Type B pancreatic cell (in vitro differentiated cells): ENCODE measurements at regions not wholly inside any gene's neighbourhood (a gene's known extent, or its start where the extent isn't known, plus 50 kb on each side); places are given as distances from the start of the nearest gene placed in this dataset.

Source experiments
- DNase-seq: peaks from one replicate; pipeline ENCODE4 v3.0.0; 2021; ENCODE audit warnings: mixed read lengths; ENCODE audit not compliant: unreplicated experiment; ENCODE audit errors: extremely low spot score
- H3K27ac Mint-ChIP-seq: 2 replicates; pipeline ENCODE4 v1.8.0; 2021; ENCODE audit warnings: mild to moderate bottlenecking, mixed read lengths
- H3K27me3 Mint-ChIP-seq: 2 replicates; pipeline ENCODE4 v1.8.0; 2021; ENCODE audit warnings: mixed read lengths
- H3K36me3 Mint-ChIP-seq: 2 replicates; pipeline ENCODE4 v1.8.0; 2021; ENCODE audit warnings: mixed read lengths
- H3K4me1 Mint-ChIP-seq: one replicate; pipeline ENCODE4 v1.8.0; 2021; ENCODE audit warnings: mixed read lengths; ENCODE audit not compliant: unreplicated experiment
- H3K4me3 Mint-ChIP-seq: 2 replicates; pipeline ENCODE4 v1.8.0; 2021; ENCODE audit warnings: mild to moderate bottlenecking, mixed read lengths
- H3K9me3 Mint-ChIP-seq: 2 replicates; pipeline ENCODE4 v1.8.0; 2021; ENCODE audit warnings: mixed read lengths
- TF ChIP-seq, protein P1 (sequence below): fragments of 200-600 bp; sonication (generic); conservative IDR thresholded peaks from 2 replicates; pipeline ENCODE4 v1.5.0; 2021; ENCODE audit warnings: antibody characterized with exemption, mild to moderate bottlenecking

DNA sequence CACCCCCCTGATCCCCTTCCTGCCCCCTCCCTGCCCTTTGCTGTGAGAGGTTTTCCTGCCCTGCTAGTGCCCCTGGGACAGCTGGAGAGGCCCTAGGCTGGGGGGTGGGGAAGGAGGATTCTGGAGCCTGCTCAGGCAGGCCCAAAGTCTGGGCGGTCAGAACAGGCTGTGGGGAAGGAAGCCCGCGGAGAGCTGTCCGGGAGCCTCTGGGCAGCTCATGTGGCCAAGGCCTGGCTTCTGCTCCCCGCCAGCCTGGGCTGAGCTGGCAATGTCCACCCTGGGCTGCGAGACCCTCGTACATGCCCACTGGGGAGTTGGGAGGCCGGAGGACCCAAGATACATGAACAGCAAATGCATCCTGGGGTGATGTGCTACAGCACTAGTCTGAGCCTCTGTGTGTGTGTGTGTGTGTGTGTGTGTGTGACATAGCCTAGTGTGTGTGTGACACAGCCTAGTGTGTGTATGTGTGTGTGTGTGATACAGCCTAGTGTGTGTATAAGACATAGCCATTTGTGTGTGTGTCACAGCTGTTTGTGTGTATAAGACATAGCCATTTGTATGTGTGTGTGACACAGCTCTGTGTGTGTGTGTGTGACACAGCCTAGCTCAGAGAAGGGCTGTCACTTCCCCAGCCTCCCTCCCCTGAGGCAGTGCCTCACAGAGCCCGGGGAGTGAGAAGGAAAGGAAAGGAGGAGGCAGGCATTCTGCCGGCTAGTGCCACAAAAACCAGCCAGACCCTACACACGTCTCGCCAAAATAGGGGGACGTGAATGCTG lies 201.4 kb upstream of the CIBAR2 start:
- DNase-seq: no peak
- H3K9me3 Mint-ChIP-seq: no peaks in the 10 kb centered on the region
- no peaks in the 10 kb centered on the region for H3K27me3 Mint-ChIP-seq
- peak overlapping the region; percentile 26 for H3K27ac Mint-ChIP-seq
- peak overlapping the region; percentile 36 for H3K4me3 Mint-ChIP-seq
- TF ChIP-seq, protein P1, sequence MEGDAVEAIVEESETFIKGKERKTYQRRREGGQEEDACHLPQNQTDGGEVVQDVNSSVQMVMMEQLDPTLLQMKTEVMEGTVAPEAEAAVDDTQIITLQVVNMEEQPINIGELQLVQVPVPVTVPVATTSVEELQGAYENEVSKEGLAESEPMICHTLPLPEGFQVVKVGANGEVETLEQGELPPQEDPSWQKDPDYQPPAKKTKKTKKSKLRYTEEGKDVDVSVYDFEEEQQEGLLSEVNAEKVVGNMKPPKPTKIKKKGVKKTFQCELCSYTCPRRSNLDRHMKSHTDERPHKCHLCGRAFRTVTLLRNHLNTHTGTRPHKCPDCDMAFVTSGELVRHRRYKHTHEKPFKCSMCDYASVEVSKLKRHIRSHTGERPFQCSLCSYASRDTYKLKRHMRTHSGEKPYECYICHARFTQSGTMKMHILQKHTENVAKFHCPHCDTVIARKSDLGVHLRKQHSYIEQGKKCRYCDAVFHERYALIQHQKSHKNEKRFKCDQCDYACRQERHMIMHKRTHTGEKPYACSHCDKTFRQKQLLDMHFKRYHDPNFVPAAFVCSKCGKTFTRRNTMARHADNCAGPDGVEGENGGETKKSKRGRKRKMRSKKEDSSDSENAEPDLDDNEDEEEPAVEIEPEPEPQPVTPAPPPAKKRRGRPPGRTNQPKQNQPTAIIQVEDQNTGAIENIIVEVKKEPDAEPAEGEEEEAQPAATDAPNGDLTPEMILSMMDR: no peak
- H3K4me1 Mint-ChIP-seq: peaks cover 32% of the 10 kb centered on the region
- no peaks in the 10 kb centered on the region for H3K36me3 Mint-ChIP-seq

DNA sequence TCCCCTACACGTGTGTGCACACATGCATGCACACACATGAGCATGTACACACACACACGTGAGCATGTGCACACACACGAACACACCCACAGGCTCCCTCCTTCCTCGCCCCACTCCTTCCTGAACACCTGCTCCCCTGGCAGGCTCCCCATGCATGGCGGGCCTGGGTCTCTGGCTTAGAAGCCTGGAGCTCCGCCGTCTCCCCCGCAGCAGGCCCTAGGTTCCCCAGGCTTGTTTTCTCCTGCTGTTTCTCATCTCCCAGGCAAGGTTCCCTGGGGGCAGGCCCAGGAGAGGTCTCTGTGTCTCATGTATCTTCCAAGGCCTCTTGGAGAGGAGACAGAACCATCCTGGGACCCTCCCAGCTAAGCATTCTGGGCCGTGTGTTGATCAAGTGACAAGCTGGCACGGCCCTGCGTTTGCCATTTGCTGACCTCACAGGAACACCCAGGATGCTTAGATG lies 202.3 kb upstream of the CIBAR2 start:
- Mint-ChIP-seq H3K4me3 (no peak overlapping the region), H3K27ac (peak overlapping the region; percentile 26)

DNA sequence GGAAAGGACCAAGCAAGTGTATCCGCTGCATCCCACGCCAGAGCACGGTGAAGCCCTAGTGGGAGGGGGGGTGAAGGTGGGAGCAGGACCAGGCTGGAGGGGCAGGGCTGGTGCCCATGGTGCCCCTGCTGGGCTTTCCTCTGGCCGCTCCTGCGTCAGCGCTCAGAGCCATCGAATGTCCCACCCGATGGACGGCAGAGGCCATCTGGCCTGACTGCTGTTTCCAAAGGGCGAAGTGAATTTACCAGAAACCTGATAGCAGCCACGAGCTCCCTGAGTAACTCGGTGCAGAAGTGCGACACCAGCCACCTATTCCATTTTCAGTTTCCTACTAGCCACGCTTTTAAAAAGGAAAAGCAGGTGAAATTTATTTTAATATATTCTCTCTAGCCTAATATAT lies 203.6 kb upstream of the CIBAR2 start:
- Mint-ChIP-seq H3K9me3 (no peaks in the 10 kb centered on the region), H3K27ac (no peak overlapping the region), H3K36me3 (no peaks in the 10 kb centered on the region), H3K4me3 (no peak overlapping the region), H3K4me1 (peaks cover 45% of the 10 kb centered on the region), H3K27me3 (no peaks in the 10 kb centered on the region)
- no peak for DNase-seq
- TF ChIP-seq, protein P1: no peak

More for the DNA sequence above, 202.3 kb upstream of the CIBAR2 start:
- Mint-ChIP-seq H3K36me3 (no peaks in the 10 kb centered on the region), H3K27me3 (no peaks in the 10 kb centered on the region), H3K9me3 (no peaks in the 10 kb centered on the region), H3K4me1 (peaks cover 32% of the 10 kb centered on the region)
- TF ChIP-seq, protein P1: no peak
- no peak for DNase-seq

DNA sequence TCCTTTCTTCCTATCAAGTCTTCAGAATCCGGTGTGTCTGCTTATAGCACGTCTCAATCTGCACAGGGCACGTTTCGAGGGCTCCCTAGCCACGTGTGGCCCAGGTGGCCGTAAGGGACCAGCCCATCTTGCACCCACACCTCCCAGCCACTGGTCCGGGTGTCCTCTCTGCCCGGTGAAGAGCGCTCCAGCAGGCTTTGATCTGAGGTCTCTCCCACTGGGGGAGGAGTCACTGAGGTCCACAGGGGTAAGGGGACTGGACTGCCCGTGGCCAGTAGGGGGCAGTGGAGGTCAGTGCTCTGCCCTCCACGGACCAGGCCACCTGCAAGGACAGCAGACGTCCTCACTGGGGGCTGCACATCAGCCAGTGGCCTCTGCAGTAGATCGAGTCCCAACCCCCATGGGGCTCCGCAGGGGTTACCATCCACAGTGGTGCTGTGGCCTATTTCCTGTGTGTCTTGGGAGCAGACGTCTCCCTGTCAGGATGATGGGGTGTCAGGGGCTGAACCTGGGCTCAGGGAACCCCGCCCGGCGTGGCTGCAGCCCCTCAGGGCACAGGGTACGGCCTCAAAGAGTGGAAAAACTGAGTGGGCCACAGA lies 204.1 kb upstream of the CIBAR2 start:
- Mint-ChIP-seq H3K27me3 (no peaks in the 10 kb centered on the region), H3K36me3 (no peaks in the 10 kb centered on the region), H3K4me3 (no peak overlapping the region), H3K9me3 (no peaks in the 10 kb centered on the region), H3K27ac (no peak overlapping the region), H3K4me1 (peaks cover 46% of the 10 kb centered on the region)
- TF ChIP-seq, protein P1: peak; percentile 94
- no peak for DNase-seq

DNA sequence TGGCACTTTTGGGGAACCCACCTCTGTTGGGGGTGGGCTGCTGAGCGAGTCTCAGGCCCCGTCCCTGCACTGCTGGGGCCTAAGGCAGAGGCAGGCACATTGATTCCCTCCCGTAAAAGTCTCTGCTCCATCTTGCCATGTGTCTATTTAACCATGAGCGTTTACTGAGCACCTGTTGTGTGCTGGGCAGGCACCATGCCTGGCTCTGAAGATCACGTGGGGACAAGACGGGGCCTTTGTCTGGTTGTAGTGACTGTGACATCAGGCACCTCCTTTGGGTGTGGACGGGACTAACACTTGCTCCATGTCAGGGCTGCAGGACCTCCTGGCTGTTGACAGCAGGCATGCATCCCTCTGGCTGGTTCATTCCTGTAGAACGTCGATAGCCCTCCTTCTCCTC lies 204.7 kb upstream of the CIBAR2 start:
- H3K36me3 Mint-ChIP-seq: no peaks in the 10 kb centered on the region
- DNase-seq: no peak
- H3K27me3 Mint-ChIP-seq: no peaks in the 10 kb centered on the region
- H3K27ac Mint-ChIP-seq: no peak overlapping the region
- H3K9me3 Mint-ChIP-seq: no peaks in the 10 kb centered on the region
- TF ChIP-seq, protein P1: no peak
- peaks cover 49% of the 10 kb centered on the region for H3K4me1 Mint-ChIP-seq
- H3K4me3 Mint-ChIP-seq: no peak overlapping the region
